EH (cell line): ENCODE measurements at regions not wholly inside any gene's neighbourhood (a gene's known extent, or its start where the extent isn't known, plus 50 kb on each side); places are given as distances from the start of the nearest gene placed in this dataset.

ENCODE experiments used
- DNase-seq: peaks from one replicate; pipeline ENCODE4 v3.0.0-alpha.2; 2015; ENCODE audit warnings: low read depth

GRCh38 chr22:48535868-48536540 lies 1291.7 kb downstream of the BRD1 start:
- no peak for DNase-seq

- DNase-seq, result no peak
These were observed 1293.2 kb downstream of the BRD1 start for GRCh38 chr22:48534395-48534958.

DNA sequence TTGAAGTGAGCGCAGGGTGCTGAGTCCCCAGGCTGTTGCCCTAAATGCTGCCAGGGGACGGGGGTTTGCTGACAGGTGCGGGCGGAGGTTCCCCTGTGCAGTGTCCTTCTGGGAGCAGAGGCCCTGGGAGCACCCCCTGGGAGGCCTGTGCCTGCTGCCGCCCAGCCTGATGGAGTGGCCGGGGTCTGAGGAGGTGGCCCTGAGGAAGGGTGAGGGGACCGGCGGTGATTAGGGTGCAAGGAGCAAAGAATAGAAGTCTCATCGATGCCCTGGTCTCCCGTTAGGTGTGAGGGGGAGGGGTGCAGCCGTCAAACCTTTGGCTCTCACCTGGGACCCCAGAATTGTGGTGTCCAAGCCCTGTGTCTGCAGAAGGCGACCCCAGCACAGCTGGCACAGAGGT lies 1294.7 kb downstream of the BRD1 start:
- DNase-seq, result no peak

DNA sequence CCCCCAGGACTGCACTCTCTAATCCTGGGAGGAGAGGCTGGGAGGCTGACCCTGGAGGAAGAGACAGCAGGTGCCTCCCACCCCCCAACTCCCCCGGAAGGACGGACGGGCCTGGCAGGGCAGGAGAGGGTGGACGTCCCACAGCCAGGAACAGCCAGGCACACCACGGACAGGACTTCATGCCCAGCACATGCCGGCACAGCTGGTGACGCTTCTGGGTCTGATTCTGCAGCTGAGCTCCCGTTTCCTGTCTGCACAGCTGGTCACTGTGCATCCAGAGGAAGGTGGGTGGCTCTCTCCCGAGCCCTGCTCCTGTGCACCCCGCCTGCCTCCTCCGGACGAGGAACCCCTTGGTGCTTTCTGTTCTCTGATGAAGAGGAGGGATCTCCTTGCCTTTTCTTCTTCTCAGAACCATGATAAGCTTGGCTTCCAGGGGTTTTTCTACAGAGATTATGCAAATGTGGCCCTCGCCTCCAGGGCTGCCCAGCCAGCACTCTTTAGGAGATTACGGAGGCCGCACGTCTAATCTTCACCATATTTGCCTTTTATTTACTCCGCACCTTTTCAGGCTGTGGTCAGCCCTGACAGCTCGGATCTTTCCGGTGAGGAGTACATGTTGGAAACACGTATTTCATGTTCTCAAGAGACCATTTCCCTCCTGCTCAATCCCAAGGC lies 1295.8 kb downstream of the BRD1 start:
- no peak for DNase-seq

DNA sequence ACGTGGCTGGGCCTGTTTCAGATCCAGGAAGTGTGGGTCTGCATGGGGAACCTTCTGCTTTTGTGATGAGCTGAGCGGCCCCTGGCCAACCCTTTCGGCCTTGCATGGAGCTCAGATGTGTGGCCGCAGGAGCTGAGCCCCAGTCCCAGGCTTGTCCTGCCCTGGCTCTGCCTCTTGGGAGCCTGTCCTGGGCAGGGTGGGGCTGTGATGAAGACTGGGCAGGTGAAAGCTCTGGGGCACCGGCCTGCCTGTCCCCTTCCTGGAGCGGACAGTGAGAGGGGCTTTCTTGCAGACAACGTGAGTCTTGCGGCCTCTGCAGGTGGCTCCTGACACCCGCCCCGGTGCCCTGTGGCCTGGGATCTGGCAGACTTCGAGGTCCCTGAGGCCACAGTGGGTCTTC lies 1296.6 kb downstream of the BRD1 start:
- no peak for DNase-seq

GRCh38 chr22:48530666-48531065 lies 1297.0 kb downstream of the BRD1 start:
- DNase-seq, result no peak

- no peak for DNase-seq
These were observed 1299.3 kb downstream of the BRD1 start for GRCh38 chr22:48528221-48528915.

DNA sequence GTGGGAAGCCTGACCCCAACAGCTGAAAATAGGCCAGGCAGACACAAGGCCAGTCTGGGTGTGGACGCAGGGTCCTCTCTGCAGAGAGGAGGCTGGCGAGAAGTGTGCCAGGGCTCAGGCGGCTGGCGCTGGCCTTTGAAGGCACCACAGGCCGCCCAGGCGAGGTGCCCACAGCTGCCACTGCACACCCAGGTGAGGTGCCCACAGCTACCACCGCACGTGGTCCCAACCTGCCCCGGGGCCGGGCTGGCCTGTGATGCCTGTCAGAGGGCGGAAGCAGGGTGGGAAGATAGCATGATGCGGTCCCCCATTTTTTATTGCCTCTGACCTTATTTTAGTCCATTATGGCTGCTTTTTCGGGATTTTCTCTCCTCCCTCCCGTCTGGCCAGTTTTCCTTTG lies 1303.9 kb downstream of the BRD1 start:
- no peak for DNase-seq

DNA sequence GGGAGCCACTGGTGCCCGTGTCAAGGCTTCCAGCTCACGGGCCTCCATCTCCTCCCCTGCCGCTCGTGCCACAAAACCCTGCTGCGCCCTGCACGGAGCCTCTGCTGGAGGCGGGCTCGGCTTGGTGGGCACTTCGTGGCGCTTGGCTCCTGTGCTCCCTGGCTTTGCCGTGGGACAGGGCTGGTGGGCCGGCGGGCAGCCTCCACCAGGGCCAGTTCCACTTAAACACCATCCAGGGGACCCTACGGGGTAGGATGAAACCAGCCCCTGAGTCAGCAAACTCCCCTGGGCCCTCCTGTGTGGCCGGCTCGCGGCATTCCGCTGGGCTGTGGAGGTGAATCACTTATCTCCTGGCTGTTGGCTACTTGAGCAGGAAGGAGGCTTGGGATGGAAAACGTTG lies 1304.6 kb downstream of the BRD1 start:
- DNase-seq, result no peak

DNA sequence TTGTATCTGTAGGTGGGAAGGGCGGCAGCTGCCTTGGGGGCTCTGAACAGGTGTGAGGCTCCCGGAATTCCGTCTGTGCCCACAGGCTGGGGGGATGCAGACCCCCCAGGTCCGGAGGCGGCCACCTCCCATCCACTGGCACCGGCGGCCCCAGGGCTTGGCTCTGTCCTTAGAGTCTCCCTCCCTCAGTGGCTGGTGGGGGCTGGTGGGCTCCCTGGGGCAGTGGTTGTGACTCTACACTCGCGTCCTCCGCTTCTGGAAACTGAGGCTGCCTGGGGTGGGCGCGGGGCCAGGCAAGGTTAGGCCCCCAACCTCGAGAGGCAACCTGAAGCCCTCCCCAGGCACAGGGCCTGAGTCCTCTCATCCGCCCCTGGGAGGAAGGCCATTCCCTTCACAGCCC lies 1305.4 kb downstream of the BRD1 start:
- no peak for DNase-seq

- no peak for DNase-seq
These were observed 1306.6 kb downstream of the BRD1 start for GRCh38 chr22:48520884-48521588.

GRCh38 chr22:48520207-48520606 lies 1307.5 kb downstream of the BRD1 start:
- no peak for DNase-seq

GRCh38 chr22:48517039-48518030 lies 1310.3 kb downstream of the BRD1 start:
- DNase-seq, result no peak

- no peak for DNase-seq
These were observed 1311.1 kb downstream of the BRD1 start for GRCh38 chr22:48516571-48516970.

GRCh38 chr22:48515571-48516200 lies 1312.0 kb downstream of the BRD1 start:
- no peak for DNase-seq

GRCh38 chr22:48513929-48514328 lies 1313.7 kb downstream of the BRD1 start:
- DNase-seq, result no peak

DNA sequence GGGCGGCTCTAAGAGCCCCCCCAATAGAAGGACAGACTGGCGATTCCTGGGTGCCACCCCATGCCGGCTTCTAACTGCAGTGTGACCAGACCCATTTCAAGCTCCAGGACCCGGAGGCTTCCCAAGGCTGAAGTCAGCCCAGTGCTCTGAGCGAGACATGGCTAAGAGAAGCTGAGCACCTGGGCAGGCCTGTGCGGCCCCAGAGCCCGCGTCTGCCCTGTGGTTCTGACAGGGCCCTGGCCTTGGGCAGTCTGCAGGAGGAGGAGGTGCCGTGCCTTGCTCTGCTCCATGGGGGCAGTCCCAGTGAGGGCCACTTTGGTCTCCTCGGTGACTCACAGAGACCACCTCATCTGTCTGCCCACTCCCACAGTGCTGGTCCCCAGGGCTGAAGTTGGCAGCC lies 1314.2 kb downstream of the BRD1 start:
- DNase-seq, result no peak

DNA sequence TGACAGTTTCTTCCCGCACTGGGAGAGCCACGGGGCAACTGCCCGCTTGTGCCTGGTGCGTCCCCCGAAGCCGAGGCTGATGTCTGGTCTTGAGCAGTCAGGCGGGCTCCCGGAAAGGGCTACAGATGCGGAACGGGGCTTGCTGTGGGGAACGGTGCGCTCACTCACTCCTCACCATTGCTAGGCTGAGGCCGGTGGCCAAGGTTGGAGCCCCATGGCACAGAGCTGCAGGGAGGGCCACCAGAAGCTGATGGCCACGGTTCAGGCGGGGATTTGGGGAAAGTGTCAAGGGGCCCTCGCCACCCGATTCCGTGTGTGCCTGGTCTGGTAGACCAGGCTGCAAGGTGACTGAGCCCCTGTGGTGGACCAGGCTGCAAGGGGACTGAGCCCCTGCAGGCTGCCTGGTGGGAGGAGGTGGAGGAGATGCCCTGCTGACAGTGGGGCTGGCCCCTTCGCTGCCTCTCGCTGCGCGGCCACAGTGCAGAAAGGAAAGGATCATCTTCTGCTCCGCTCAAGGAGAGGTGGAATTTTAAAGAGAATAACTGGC lies 1315.8 kb downstream of the BRD1 start:
- no peak for DNase-seq

DNA sequence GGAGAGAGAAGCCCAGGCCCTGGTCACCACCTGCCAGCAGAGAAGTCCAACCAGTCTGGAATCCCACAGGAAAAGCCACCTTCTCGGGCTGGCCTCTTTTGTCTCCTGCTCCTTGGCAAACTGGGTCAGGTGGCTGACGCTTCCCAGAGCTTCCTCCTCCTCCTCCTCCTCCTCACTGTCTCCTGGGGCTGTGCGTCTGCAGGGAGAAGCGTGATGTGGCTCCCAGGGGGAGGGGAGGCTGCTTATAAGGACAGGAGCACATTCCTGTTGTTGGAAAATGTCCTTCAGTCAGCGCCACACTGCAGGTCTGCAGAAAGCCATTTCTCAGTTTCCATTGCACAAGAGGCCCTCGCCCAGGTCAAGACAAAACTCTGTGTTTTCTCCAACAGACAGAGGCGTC lies 1316.5 kb downstream of the BRD1 start:
- DNase-seq, result no peak

DNA sequence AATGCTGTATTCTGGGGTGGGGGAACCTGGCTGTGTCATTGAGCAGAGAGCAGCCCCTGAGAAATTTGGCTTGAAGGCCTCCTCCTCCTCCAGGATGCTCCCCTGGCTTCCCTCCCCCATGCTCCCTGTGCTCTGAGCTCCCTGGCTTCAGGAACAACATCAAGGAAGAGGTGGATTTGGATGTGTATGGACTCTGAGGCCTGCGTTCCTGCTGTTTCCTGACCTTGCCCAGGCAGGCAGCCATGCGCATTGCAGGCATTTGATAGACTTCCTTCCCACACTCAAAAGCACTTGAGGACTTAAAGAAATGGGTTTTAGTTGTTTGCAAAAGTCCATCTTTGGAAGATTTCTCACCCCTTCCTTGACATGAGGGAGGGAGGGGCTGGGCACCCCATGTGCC lies 1317.1 kb downstream of the BRD1 start:
- DNase-seq, result no peak
